MM.1S (cell line): ENCODE measurements at regions not wholly inside any gene's neighbourhood (a gene's known extent, or its start where the extent isn't known, plus 50 kb on each side); places are given as distances from the start of the nearest gene placed in this dataset.

Experiments used
- DNase-seq: peaks from one replicate; pipeline ENCODE4 v3.0.0-alpha.2; 2015
- H2AFZ ChIP-seq: fragments of 300-600 bp; sonication (generic); 2 replicates; pipeline ENCODE4 v1.6.0; 2016; ENCODE audit warnings: antibody characterized with exemption, low read length
- H3F3A ChIP-seq: fragments of 300-600 bp; sonication (generic); 2 replicates; pipeline ENCODE4 v1.6.1; 2016; ENCODE audit warnings: mild to moderate bottlenecking, antibody characterized with exemption, low read length, moderate library complexity, mixed read lengths; ENCODE audit not compliant: insufficient read depth
- H3K27ac ChIP-seq: fragments of 300-600 bp; sonication (generic); 2 replicates; pipeline ENCODE4 v1.5.1; 2016; ENCODE audit warnings: mild to moderate bottlenecking, low read length
- H3K27me3 ChIP-seq: fragments of 300-600 bp; sonication (generic); replicated peaks from 2 replicates; pipeline ENCODE4 v1.6.0; 2016; ENCODE audit warnings: low read length; ENCODE audit not compliant: insufficient read depth
- H3K36me3 ChIP-seq: fragments of 300-600 bp; sonication (generic); replicated peaks from 2 replicates; pipeline ENCODE4 v1.6.1; 2016; ENCODE audit warnings: mild to moderate bottlenecking, low read length, mixed read lengths; ENCODE audit not compliant: insufficient read depth
- H3K4me1 ChIP-seq: fragments of 300-600 bp; sonication (generic); 2 replicates; pipeline ENCODE4 v1.6.1; 2016; ENCODE audit warnings: low read length, mixed read lengths
- H3K4me2 ChIP-seq: fragments of 300-600 bp; sonication (generic); 2 replicates; pipeline ENCODE4 v1.6.0; 2016; ENCODE audit warnings: low read depth, low read length
- H3K4me3 ChIP-seq: fragments of 300-600 bp; sonication (generic); 2 replicates; pipeline ENCODE4 v1.5.1; 2016; ENCODE audit warnings: low read length, mixed read lengths
- H3K79me2 ChIP-seq: fragments of 300-600 bp; sonication (generic); 2 replicates; pipeline ENCODE4 v1.6.1; 2016; ENCODE audit warnings: mixed run types, low read length, mixed read lengths
- H3K9ac ChIP-seq: fragments of 300-600 bp; sonication (generic); 2 replicates; pipeline ENCODE4 v1.6.1; 2016; ENCODE audit warnings: low read length, mixed read lengths
- H3K9me2 ChIP-seq: fragments of 300-600 bp; sonication (generic); replicated peaks from 2 replicates; pipeline ENCODE4 v1.6.1; 2016; ENCODE audit warnings: mild to moderate bottlenecking, low read length, mixed read lengths; ENCODE audit not compliant: insufficient read depth
- H3K9me3 ChIP-seq: fragments of 300-600 bp; sonication (generic); replicated peaks from 2 replicates; pipeline ENCODE4 v1.6.1; 2016; ENCODE audit warnings: mild to moderate bottlenecking, low read length, mixed read lengths; ENCODE audit not compliant: insufficient read depth
- H4K20me1 ChIP-seq: fragments of 300-600 bp; sonication (generic); 2 replicates; pipeline ENCODE4 v1.6.1; 2016; ENCODE audit warnings: mild to moderate bottlenecking, low read length, moderate library complexity, mixed read lengths; ENCODE audit not compliant: insufficient read depth
- EZH2 ChIP-seq: fragments of 300-600 bp; sonication (generic); optimal IDR thresholded peaks from 2 replicates; pipeline ENCODE3; 2017; ENCODE audit warnings: low read depth, mild to moderate bottlenecking, antibody characterized with exemption, low read length, mixed read lengths
- EZH2phosphoT487 ChIP-seq: fragments of 300-600 bp; sonication (generic); IDR thresholded peaks from 2 replicates; pipeline ENCODE4 v1.6.1; 2018; ENCODE audit warnings: antibody characterized with exemption, low read length
- TF ChIP-seq, protein P1 (sequence below): fragments of 300-600 bp; sonication (generic); IDR thresholded peaks from 2 replicates; pipeline ENCODE4 v1.5.1; 2016; ENCODE audit warnings: antibody characterized with exemption, low read length, mixed read lengths

GRCh38 chr1:108043707-108044106 is 78.7 kb upstream of the VAV3 start:
- Histone ChIP-seq H3K4me1 (no peaks in the 10 kb centered on the region), H4K20me1 (no peaks in the 10 kb centered on the region), H3K9ac (no peak overlapping the region), H3K79me2 (no peaks in the 10 kb centered on the region), H3F3A (no peaks in the 10 kb centered on the region), H3K36me3 (no peaks in the 10 kb centered on the region), H3K9me2 (no peaks in the 10 kb centered on the region), H3K4me2 (no peak overlapping the region), H3K27me3 (no peaks in the 10 kb centered on the region), H3K27ac (no peak overlapping the region), H3K9me3 (no peaks in the 10 kb centered on the region), H2AFZ (no peak overlapping the region), H3K4me3 (no peak overlapping the region)
- TF ChIP-seq, protein P1, sequence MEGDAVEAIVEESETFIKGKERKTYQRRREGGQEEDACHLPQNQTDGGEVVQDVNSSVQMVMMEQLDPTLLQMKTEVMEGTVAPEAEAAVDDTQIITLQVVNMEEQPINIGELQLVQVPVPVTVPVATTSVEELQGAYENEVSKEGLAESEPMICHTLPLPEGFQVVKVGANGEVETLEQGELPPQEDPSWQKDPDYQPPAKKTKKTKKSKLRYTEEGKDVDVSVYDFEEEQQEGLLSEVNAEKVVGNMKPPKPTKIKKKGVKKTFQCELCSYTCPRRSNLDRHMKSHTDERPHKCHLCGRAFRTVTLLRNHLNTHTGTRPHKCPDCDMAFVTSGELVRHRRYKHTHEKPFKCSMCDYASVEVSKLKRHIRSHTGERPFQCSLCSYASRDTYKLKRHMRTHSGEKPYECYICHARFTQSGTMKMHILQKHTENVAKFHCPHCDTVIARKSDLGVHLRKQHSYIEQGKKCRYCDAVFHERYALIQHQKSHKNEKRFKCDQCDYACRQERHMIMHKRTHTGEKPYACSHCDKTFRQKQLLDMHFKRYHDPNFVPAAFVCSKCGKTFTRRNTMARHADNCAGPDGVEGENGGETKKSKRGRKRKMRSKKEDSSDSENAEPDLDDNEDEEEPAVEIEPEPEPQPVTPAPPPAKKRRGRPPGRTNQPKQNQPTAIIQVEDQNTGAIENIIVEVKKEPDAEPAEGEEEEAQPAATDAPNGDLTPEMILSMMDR, result no peak
- TF ChIP-seq EZH2phosphoT487, result no peak
- TF ChIP-seq EZH2, result no peak
- DNase-seq, result no peak

DNA sequence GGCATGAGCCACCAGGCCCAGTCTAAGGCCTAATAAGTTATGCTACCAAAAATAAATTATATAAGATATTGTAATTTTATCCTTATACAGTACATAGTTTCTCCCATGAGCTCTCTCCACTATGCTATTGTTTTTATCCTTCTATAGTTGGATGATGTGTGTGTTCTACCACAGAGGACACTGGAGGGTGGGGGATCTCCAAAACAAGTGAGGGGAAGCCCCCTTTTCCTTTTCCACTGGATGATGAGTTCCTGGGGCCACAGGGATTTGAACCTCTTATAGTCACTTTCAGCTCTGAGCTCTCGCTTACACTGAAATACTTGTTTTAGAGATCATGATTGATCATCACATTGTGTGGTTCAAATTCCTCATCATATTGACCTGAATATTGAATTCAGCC is 77.6 kb upstream of the VAV3 start:
- no peak overlapping the region for H3K9ac ChIP-seq
- H3K9me2 ChIP-seq, result no peaks in the 10 kb centered on the region
- no peak overlapping the region for H3K4me3 ChIP-seq
- no peak overlapping the region for H3K4me2 ChIP-seq
- no peaks in the 10 kb centered on the region for H3K4me1 ChIP-seq
- TF ChIP-seq EZH2, result no peak
- TF ChIP-seq, protein P1, result no peak
- TF ChIP-seq EZH2phosphoT487, result no peak
- no peaks in the 10 kb centered on the region for H4K20me1 ChIP-seq
- H3K36me3 ChIP-seq, result no peaks in the 10 kb centered on the region
- H3F3A ChIP-seq, result no peaks in the 10 kb centered on the region
- no peaks in the 10 kb centered on the region for H3K9me3 ChIP-seq
- no peak overlapping the region for H2AFZ ChIP-seq
- no peak overlapping the region for H3K27ac ChIP-seq
- H3K27me3 ChIP-seq, result no peaks in the 10 kb centered on the region
- DNase-seq, result no peak
- H3K79me2 ChIP-seq, result no peaks in the 10 kb centered on the region

GRCh38 chr1:108041360-108042142 is 76.6 kb upstream of the VAV3 start:
- Histone ChIP-seq H4K20me1 (no peaks in the 10 kb centered on the region), H3K79me2 (no peaks in the 10 kb centered on the region), H3K27me3 (no peaks in the 10 kb centered on the region), H3K27ac (no peak overlapping the region), H3F3A (no peaks in the 10 kb centered on the region), H3K4me3 (no peak overlapping the region), H3K4me1 (no peaks in the 10 kb centered on the region), H3K9ac (no peak overlapping the region), H3K4me2 (no peak overlapping the region), H2AFZ (no peak overlapping the region), H3K9me3 (no peaks in the 10 kb centered on the region), H3K36me3 (no peaks in the 10 kb centered on the region), H3K9me2 (no peaks in the 10 kb centered on the region)
- DNase-seq, result no peak
- TF ChIP-seq, protein P1, result no peak
- TF ChIP-seq EZH2phosphoT487, result no peak
- TF ChIP-seq EZH2, result no peak
